GM11168 (cell line): ENCODE measurements at regions not wholly inside any gene's neighbourhood (a gene's known extent, or its start where the extent isn't known, plus 50 kb on each side); places are given as distances from the start of the nearest gene placed in this dataset.
"Not testable (repeated sequence)": the region's sequence is repeated elsewhere in the genome, so short reads cannot be mapped to it uniquely, and the experiment has no call there.

Experiments
- in situ Hi-C: fragments of 300-500 bp; cut with MboI; formaldehyde crosslinking; loops from one replicate; pipeline ENCODE4 v1.12.0; 2022; ENCODE audit warnings: low sequenced_read_pairs; ENCODE audit not compliant: unreplicated experiment

DNA sequence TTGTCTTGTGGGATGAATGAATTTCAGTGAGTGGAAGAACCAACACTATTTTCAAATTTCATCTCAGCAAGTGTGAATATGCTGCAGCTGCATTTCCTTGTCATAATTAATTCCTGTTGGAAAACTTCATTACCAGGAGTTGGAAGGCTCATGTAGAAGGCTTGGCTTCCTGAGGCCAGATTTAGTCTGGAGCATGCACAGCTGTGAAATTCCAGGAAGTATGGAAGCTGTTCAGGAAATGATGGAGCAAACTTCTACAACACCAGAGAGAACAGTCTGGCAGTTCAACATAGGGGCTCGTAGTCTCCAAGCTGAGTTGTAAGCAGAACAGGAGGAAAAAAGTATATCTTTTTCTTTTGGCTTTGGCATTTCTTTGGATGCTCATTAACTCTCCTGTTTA, 1439.9 kb upstream of the CELF2 start:
- in situ Hi-C loops, result no loop called here

DNA sequence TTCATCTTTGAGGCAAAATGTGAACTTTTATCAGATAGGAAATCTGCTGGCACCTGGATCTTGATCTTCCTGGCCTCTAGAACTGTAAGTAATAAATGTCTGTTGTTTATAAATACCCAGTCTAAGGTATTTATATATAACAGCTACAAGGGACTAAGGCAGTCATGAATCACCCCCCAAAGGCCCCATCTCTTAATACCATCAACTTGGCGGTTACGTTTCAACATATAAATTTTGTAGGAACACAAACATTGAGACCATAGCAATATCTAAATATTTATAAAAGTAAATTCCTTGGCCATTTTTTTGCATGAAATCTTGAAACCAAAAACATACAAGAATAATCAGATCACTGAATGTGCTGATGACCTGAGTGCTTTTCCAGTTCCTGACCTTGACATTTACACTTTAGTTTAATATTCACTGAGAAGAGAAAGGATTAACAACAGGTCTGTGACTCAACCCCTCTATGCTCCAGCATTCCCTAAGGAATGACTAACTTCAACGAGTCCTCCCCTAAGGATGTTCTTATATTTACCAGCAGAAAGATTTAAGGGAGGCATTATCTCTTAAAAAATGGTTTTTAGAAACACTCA, 1438.5 kb upstream of the CELF2 start:
- in situ Hi-C loops, result no loop called here

DNA sequence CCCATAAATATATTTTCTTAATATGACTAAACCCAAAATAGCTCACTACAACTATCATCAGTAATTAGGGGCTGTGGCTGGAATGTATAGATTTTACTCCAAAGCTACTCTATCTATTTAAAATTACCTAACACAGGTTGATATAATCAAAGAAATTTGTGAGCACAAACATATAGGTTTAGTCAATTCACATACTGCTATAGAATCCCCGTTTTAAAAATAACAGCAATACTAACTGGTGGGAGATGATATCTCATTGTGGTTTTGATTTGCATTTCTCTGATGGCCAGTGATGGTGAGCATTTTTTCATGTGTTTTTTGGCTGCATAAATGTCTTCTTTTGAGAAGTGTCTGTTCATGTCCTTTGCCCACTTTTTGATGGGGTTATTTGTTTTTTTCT, 1434.9 kb upstream of the CELF2 start:
- in situ Hi-C loops, result not testable (repeated sequence)

DNA sequence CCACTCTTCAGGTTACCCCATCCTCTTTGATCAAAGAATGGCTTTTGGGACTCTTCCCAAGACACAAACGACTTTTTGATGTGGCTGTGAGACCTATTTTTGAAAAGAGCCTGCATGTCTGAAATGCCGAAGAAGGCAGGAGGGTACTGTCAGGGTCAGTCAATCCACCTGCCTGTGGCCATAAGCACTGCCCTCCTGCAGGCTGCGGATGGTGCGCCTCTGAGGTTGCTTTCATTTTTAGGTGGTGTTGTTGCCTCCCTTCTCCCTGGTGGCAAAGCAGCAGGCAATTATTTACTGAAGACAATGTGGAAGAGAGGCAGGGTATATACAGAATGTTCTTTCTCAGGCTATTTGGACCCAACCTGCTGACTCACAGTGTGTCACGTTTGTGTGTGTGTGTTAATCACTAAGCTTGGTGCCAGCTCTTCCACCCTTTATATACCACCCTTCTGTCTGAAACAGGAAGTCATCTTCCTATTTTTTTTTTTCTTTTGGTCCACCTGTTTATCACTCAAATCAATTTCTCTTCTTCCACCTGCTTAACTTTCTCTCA, 1421.2 kb upstream of the CELF2 start:
- in situ Hi-C loops, result no loop called here

DNA sequence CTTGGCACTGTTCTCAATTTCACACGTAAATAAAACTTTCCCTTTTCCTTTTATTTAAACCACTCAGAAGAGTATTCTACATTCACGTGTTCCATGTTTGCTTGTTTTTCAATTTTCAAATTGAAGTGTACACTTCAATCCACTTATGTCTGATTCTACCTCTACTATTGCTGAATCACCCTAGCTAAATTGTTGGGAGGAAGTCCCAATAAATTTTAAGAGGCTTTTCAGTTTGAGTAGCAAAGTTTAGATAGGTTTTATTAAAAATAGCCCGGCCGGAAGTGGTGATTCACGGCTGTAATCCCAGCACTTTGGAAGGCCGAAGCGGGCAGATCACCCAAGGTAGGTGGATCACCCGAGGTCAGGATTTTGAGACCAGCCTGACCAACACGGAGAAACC, 1414.7 kb upstream of the CELF2 start:
- in situ Hi-C loops, result no loop called here

DNA sequence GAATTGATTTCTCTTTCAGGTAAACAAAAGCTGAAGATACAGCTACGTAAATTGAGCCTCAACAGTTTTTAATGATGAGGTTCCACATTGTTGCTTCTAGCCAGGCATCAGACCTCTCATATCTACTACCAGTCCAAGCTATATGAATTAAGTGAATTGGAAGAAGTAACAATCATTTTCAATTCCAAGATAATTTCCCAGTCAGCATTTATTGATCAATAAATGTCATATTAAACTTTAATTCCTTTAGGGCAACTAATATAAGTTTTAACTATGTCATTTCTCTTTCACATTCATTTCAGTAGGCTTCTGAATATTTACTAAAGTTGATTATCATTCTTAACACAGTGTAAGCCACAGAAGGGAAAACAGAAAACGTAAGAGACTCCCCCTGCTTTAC, 1413.7 kb upstream of the CELF2 start:
- in situ Hi-C loops, result no loop called here

GRCh38 chr10:9605231-9605630, 1412.4 kb upstream of the CELF2 start:
- in situ Hi-C loops, result no loop called here

- in situ Hi-C loops, result no loop called here
Measured at GRCh38 chr10:9608602-9609001, 1409.1 kb upstream of the CELF2 start.

DNA sequence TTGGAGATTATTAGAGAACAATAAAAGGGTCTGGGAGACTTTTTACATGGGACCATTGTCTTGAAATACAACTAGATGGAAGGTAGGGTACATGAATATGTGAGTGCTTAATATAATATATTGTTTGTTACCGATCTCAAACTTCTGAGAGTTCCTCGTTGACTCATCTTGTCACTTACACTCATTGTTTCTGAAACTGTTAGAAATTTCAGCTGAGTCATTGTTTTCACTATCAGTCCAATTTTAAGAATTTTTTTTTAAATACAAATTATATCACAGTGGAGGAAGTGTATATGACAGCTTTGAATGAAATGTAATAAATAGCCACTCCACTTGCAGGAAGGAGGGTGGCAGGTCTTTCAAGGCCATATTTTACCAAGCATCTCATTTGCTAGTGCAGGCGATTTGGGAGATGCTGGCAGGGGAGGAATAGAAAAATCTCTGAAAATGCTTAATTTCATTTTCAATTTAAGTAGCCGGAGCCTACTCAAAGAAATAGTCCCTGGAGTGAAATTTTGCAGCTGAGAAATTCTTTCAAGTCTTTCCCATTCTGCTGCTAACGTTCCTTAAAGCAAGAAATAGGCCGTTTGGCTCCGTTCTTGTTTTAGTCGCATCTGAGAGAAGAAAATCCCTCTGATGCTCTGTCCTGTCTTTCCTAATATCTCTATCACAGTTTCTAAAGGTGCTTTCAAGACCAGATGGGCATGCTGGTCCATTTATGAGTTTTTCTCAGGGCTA, 1404.2 kb upstream of the CELF2 start:
- in situ Hi-C loops, result no loop called here

GRCh38 chr10:9615189-9615588, 1402.5 kb upstream of the CELF2 start:
- in situ Hi-C loops, result no loop called here

DNA sequence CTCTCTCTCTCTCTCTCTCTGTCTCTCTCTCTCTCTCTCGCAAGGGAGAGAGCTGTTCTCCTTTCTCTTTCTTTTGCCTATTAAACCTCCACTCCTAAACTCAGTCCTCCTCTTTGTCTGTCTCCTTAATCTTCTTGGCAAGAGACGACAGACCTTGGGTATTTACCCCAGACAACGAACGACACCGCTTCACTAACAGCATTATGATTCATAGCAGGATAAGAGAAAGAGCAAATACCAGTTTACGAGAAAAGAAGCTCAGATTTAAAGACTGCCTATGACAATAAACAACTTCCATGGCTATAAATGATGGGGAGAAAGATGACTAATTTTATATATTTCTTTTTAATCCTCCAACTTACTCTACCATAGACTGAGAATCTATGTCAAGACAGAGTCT, 1396.5 kb upstream of the CELF2 start:
- in situ Hi-C loops, result no loop called here

GRCh38 chr10:9625304-9625703, 1392.4 kb upstream of the CELF2 start:
- in situ Hi-C loops, result no loop called here

DNA sequence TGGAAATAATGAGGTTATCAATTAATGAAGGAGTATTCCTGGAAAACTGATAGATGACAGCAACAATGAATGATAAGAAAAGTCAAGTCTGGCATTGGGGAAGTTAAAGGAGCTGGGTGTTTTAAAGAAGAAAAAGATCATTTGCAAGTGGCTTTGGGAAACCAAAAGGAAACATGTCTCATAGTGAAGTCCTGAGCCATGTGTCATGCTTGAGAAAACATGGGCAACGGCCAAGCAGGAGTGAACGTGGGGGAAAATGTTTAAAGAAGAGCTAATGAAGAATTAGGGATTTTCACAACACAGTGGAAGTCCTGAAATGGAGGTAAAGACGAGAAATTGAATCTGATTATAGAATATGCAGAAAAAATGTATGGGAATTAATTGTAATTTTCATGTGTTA, 1383.2 kb upstream of the CELF2 start:
- in situ Hi-C loops, result no loop called here

DNA sequence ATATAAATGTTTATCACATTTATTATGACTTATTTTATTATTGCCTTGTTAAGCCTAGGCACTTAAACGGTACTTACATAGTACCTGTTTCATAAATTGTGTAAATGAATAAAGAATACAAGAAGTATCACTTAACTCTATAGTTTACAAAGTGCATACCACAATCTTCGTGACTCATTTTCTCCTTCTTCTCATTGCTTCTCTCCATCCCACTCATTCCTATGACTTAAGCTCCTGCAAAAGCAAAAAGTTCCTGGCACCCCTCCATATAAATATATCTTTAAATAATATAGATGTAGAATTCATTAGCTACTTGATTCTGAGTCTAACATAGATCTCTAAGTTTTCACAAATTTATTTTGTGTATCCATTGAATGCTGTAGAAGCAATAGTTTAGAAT, 1382.0 kb upstream of the CELF2 start:
- in situ Hi-C loops, result no loop called here

GRCh38 chr10:9636216-9636615, 1381.5 kb upstream of the CELF2 start:
- in situ Hi-C loops, result no loop called here

DNA sequence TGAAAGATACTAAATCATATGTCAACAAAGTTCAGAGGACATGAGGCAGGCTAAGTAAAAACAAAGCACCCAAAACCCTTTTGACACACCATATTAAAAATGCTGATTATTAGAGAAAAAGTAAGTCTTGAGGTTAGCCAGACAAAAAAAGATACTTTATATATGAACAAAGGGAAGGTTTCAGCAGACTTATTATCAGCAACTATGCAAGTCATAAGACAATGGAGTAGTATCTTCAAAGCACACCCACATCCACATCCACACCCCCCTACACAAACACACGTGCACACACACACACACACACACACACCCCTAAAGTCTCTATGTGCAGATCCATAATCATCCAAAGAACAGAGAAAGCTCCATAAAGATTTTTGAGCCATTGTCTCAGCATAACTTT, 1373.9 kb upstream of the CELF2 start:
- in situ Hi-C loops, result no loop called here

GRCh38 chr10:9645404-9645803, 1372.3 kb upstream of the CELF2 start:
- in situ Hi-C loops, result no loop called here

DNA sequence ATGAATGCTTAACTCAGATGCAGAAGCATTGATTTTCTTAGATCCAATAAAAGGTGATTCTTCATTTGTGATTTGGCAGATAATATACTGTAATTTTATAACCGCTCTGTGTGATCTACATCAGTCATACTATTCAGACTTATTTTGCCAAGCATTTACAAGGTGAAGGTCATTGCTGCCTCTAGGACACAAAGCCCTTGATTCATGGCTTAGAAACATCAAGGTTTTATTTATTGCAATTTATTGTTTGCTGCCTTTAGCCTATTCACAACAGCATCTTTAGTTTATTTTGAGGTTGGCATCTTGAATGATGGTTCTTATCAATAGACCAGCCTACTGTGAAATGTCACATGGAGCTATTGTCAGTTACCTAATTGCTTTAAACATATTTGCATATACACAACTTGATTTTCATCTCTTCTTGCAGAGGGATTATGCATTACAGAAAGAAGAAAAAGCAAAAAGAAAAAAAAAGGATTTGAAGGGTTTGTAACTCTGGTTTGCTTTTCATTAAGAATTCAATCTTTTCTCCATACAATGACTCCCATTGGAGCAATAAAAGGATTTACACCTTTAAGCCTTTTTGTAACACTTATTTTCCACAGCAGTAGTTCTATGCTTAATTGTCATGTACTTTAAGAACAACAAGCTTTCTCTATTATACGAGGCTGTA, 1371.6 kb upstream of the CELF2 start:
- in situ Hi-C loops, result no loop called here

GRCh38 chr10:9654261-9654660, 1363.4 kb upstream of the CELF2 start:
- in situ Hi-C loops, result no loop called here

DNA sequence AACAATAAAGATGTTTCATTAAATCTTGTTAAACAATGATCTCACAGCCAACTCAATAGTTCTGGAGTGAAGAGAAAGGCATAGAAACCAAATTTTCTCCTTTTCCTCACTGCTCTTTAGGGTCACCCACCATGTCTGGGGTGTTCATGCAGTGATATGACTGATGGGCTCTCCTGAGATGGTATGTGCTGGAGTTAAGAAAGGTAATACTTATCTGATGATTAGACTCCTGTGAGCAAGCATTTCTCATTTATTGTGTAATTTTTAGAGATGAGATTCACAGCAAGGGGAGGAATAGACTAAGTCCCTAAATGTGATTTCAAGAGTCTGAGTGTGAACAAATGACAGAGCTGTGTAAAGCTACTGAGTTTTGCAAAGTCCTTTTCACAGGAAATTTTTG, 1361.3 kb upstream of the CELF2 start:
- in situ Hi-C loops, result no loop called here

DNA sequence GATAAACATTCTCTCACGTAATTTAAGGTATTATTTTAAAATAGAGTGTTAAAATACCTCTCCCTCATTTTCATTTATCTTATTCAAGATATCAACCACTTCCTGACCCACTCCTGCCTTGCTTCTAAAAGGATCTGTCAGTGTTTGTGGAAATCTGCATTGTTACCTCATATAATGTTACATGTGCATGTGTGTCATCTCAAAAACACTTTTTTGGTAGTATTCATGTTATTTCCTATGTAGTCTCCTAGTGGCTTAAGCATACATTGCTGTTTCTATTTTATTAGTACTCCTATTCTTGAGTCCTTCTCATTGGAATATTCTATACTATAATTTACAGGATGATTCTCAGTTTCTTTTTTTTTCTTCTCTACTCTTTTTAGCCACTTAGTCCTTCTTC, 1360.7 kb upstream of the CELF2 start:
- in situ Hi-C loops, result no loop called here
